ENCODE measurements at regions not wholly inside any gene's neighbourhood (a gene's known extent, or its start where the extent isn't known, plus 50 kb on each side); places are given as distances from the start of the nearest gene placed in this dataset.
"Not testable (repeated sequence)": the region's sequence is repeated elsewhere in the genome, so short reads cannot be mapped to it uniquely, and the experiment has no call there.

- DNase-seq = no peak
Observed at GRCh38 chr18:43744960-43745745, 467.9 kb upstream of the SYT4 start.

GRCh38 chr18:43751203-43751602 lies 473.9 kb upstream of the SYT4 start:
- no peak for DNase-seq

- DNase-seq = no peak
Observed at GRCh38 chr18:43751835-43752234, 474.5 kb upstream of the SYT4 start.

- no peak for DNase-seq
Observed at GRCh38 chr18:43757273-43757672, 480.0 kb upstream of the SYT4 start.

- no peak for DNase-seq
Observed at GRCh38 chr18:43758734-43759133, 481.4 kb upstream of the SYT4 start.

GRCh38 chr18:43760010-43760409 lies 482.7 kb upstream of the SYT4 start:
- no peak for DNase-seq

- no peak for DNase-seq
Observed at GRCh38 chr18:43772907-43773306, 495.6 kb upstream of the SYT4 start.

- DNase-seq = no peak
Observed at GRCh38 chr18:43774497-43774896, 497.2 kb upstream of the SYT4 start.

GRCh38 chr18:43775591-43775990 lies 498.3 kb upstream of the SYT4 start:
- no peak for DNase-seq

- no peak for DNase-seq
Observed at GRCh38 chr18:43776997-43777396, 499.7 kb upstream of the SYT4 start.

- DNase-seq = no peak
Observed at GRCh38 chr18:43777636-43778304, 500.5 kb upstream of the SYT4 start.

- no peak for DNase-seq
Observed at GRCh38 chr18:43780782-43781340, 503.6 kb upstream of the SYT4 start.

- no peak for DNase-seq
Observed at GRCh38 chr18:43785158-43785557, 507.9 kb upstream of the SYT4 start.

- no peak for DNase-seq
Observed at GRCh38 chr18:43786893-43787292, 509.6 kb upstream of the SYT4 start.

- DNase-seq = not testable (repeated sequence)
Observed at GRCh38 chr18:43787721-43788120, 510.4 kb upstream of the SYT4 start.

- DNase-seq = no peak
Observed at GRCh38 chr18:43789234-43790000, 512.1 kb upstream of the SYT4 start.

GRCh38 chr18:43793910-43794309 lies 516.6 kb upstream of the SYT4 start:
- no peak for DNase-seq

GRCh38 chr18:43794363-43794762 lies 517.1 kb upstream of the SYT4 start:
- no peak for DNase-seq

GRCh38 chr18:43797347-43797746 lies 520.1 kb upstream of the SYT4 start:
- DNase-seq = no peak

GRCh38 chr18:43800584-43800983 lies 523.3 kb upstream of the SYT4 start:
- DNase-seq = no peak

GRCh38 chr18:43805646-43806194 lies 528.4 kb upstream of the SYT4 start:
- DNase-seq = peak; percentile 58

- no peak for DNase-seq
Observed at GRCh38 chr18:43812627-43813026, 535.3 kb upstream of the SYT4 start.

- no peak for DNase-seq
Observed at GRCh38 chr18:43819397-43819796, 542.1 kb upstream of the SYT4 start.
